NCI-H1092 (cell line): ENCODE measurements at regions not wholly inside any gene's neighbourhood (a gene's known extent, or its start where the extent isn't known, plus 50 kb on each side); places are given as distances from the start of the nearest gene placed in this dataset.

Experiments used
- DNase-seq: peaks from one replicate; lab custom pipeline; 2025; lab: John Stamatoyannopoulos, UW

- no peak for DNase-seq
These were observed 232.7 kb upstream of the TNRC6C start for GRCh38 chr17:77725846-77726245.

- no peak for DNase-seq
These were observed 231.9 kb upstream of the TNRC6C start for GRCh38 chr17:77726549-77727006.

GRCh38 chr17:77727037-77727615 lies 231.4 kb upstream of the TNRC6C start:
- no peak for DNase-seq

DNA sequence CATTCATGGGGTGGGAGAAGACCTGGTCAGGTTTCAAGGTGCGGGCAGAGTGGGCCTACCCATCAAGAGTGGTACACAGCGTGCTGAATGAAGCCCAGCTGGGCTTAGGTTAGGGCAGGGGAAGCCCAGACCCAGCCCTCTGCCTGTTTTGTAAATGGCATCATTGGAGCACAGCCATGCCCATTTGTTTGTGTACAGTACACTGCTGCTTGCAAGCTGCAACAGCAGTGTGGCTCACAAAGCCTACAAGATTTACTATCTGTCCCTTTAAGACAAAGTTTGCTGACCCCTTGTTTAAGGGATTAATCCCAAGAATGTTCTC lies 230.1 kb upstream of the TNRC6C start:
- peak; percentile 79 for DNase-seq

GRCh38 chr17:77728871-77729270 lies 229.6 kb upstream of the TNRC6C start:
- DNase-seq = no peak

DNA sequence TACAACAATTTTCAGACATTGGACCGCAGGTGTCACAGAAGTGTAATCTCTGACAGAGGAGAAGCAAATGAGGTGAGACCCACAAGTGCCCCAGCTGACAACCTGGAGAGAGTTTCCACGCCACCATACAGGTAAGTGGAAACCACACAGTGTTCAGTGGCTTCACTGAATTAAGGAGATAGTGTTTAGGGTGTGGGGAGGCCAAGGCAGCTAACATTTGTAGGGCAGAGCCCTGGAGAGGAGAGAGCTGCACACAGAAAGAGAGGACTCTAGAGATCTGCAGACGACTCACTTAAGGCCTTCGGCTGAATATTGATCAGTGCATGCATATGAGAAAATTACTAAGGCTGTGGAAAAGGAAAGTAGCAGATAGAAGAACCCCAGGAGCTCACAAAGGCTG lies 228.9 kb upstream of the TNRC6C start:
- no peak for DNase-seq

GRCh38 chr17:77730376-77730775 lies 228.1 kb upstream of the TNRC6C start:
- no peak for DNase-seq

DNA sequence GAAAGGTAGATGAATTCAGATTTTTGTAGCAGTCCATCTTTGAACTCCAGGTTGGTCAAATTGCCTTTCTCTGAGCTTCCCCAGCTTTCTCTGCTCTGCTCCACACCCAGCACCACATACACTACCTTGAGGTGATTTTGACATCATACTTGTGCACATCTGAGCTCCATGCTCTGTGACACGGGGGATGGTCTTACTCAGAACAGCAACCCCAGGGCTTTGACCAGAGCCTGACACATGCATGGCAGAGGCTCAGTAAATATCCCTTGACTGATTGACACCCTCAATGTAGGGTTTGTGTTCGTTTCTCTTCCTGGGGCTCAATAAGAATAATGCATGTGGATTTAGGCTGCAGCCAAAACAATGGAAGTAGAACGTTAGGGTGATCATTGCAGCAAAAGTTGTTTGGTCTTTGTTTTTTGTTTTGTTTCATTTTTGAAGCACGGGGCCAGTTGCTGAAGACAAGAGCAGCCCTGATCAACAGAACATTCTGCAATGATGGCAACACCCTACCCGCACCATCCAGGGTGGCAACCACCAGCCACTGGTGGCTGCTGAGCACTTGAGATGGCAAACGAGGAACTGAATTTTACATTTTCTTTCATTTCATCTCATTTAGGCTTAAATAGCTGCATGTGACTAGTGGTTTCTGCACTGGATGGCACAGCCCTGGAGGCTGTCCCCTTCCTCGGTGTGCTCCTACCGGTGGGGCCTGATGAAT lies 224.8 kb upstream of the TNRC6C start:
- no peak for DNase-seq

- peak; percentile 93 for DNase-seq
These were observed 224.0 kb upstream of the TNRC6C start for GRCh38 chr17:77734371-77735080.

DNA sequence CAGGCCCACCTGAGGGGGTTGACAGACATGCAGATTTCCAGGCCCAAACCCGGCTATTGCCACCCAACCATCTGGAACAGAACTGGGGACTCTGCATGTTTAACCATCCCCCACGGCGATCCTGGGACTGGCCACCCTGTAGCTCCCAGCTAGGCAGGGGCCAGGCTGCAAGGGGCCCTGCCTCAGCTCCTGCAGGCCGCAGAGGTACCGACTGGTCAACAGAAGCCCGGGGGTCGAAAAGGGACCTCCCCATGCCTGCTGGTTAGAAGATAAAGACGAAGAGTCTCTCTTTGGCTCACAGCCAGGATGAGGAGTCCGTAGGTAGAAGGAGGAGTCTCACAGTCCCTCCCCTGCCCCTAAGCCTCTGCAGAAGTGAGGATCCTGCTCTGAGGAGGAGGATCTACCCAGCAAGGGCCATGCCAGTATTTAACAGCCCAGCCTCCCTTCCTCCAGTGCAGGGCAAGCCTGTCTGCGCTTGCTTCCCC lies 223.4 kb upstream of the TNRC6C start:
- DNase-seq = no peak

DNA sequence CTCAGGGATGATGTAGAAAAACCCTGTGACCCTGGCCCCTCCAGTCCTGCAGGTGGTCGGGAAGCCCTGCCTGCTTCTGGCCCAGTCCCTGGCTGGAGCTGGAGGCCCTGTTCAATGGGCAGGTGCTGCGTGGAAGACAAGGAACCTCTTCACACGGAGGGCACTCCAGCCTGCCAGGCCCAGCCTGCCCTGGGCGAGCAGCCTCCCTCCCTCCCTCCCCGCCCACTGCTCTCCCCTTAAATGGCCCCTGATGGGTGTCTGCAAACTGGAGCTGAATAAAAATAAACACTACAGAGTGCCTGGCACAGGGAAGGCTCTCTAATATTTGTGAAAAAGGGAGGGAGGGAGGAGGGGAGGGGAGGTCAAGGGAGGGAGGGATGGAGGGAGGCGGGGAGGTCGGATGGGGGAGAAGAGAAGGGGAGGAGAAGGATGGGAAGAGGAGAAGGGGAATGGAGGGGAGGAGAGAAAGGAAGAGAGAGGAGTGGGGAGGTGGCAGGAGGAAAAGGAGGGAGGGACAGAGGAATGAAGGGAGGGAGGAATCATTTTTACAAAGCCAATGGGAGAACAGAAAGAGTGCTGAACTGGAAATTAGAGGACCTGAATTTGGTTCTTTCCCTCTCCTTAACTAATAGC lies 222.8 kb upstream of the TNRC6C start:
- DNase-seq = peak; percentile 93

GRCh38 chr17:77736199-77736585 lies 222.3 kb upstream of the TNRC6C start:
- peak; percentile 55 for DNase-seq

DNA sequence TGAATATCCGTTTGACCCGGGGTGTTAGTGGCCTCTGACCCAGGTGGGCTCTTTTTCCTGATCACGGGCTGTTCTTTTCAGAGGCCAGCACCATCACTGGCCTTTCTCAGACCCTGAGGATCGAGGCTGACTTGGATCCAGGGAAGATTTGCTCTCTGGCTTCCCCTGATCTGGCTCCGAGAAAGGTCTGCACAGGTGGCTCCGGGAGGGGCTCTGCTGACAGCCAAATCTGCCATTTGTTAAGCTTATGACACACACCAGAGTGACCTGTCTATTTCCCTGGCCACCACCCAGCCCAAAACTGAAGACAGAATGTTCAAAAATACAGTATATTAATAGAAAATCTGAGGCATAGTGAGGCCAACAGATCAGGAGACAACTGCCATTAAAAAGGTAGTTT lies 221.8 kb upstream of the TNRC6C start:
- no peak for DNase-seq

GRCh38 chr17:77737442-77738265 lies 220.8 kb upstream of the TNRC6C start:
- peak; percentile 87 for DNase-seq

- no peak for DNase-seq
These were observed 219.6 kb upstream of the TNRC6C start for GRCh38 chr17:77738751-77739531.

DNA sequence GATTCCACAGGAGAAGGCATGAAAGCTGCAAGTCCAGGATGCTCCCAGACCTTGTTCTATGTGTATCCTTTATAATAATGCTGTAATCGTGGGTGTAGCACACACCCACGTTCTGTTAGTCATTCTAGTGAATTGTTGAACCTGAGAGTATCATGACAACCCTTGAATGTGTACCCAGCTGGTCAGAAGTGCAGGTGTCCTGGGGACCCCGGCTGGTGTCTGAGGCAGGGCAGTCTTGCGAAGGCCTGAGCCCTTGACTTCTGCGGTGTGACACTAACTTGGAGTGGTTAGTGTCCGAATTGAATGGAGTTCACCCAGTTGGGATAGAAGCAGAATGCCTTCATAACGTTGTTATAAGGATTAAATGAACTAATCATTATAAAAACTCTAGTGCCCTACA lies 218.0 kb upstream of the TNRC6C start:
- DNase-seq = no peak

DNA sequence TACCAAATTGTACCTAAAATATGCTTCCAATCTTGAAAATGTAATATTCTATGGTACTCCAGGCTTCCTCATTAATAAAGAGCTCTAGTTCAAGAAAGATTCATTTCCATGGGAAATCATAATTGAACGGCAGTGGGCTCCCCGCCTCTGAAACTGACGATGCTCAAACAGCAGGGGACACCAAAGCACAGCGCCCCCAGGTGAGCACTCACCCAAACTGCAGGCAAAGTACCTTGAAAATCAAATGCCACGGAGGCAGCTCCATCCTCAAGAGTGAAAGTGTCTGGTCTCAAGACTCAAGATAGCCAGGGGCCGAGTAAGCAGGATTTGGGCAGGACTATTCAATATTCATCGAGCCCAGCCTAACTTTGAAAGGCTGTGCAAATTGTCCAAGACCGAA lies 217.4 kb upstream of the TNRC6C start:
- DNase-seq = no peak

DNA sequence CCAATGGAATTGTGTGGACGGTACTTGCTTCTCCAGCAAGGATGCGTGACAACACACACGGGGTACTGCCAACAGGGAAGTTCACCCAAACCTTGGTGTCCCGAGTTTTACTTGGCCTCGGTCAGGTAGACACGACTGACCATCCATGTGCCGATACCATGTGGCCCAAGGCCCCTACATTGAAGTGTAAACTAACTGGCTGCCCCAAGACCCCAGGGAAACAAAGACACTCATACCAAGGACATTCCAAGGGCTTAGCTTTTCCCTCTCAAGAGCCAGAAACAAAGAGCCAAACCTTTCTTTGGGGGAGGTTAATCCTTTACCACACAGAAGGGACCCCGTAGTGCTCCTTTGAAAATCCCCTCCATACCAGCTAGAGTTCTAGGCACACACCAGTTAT lies 215.9 kb upstream of the TNRC6C start:
- no peak for DNase-seq

DNA sequence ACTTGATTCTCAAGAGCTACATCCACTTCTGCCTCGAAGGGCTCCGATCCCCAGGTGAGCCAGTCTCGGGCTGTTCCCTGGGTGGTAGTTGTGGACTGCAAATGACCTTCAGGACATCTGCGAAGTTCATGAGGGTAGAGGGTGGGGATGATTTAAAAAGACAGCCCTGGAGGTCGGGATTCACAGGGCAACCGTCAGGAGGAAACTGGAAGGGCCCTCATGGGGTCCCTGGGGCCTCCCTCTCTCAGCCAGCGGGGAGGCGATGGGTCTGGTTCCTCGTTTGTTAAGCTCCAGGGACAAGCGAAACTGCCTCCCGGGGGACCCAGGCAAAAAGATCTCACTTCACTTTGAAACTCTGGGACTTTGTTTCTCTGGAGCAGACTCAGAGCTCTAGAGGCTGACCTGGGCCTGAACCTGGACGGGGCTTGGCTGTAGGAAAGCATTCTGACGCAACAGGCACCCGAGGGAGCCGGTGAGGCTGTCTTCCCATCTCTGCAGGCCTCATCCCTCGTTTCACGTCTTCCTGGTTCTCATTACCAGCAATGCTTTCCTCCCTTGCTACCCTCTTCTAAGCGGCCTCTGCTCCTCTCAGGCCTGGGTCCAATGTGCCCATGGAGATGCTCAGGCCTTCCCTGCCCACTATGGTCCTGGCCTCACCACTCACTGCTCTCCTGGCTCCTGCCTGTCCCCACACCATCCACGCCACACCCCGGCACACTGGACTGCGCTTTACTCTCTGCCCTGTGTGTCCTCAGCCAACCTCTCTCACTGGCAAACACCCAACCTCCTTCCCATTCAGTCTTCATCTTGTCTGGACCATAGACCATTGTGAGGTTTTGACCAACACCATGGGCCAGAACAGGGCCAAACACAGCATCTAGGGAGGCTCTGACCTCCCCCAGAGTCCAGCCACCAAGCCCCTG lies 214.2 kb upstream of the TNRC6C start:
- no peak for DNase-seq

DNA sequence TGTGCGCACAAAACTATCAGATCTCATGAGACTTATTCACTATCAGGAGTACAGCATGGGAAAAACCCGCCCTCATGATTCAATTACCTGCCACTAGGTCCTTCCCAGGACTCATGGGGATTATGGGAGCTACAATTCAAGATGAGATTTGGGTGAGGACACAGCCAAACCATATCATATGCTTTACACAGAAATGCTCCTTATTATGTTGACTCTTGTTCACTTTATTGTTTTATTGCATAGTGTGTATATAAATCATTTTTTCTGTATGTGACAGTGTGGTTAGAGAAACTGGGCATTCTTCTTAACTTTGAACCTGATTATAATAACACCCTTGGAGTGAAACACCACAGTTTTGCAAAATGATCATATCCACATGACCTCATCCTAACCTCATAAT lies 212.8 kb upstream of the TNRC6C start:
- no peak for DNase-seq
